ENCODE measurements at regions not wholly inside any gene's neighbourhood (a gene's known extent, or its start where the extent isn't known, plus 50 kb on each side); places are given as distances from the start of the nearest gene placed in this dataset.

- no peaks in the 10 kb centered on the region for H3K36me3 ChIP-seq (ENCODE audit: insufficient read depth, low read length)
- H3K27ac ChIP-seq (ENCODE audit: low read depth, low read length) = no peak overlapping the region
These were observed 295.0 kb upstream of the RASGRP1 start for GRCh38 chr15:38859574-38859973.

GRCh38 chr15:38860253-38860652 is 295.6 kb upstream of the RASGRP1 start:
- H3K27ac ChIP-seq (ENCODE audit: low read depth, low read length) = no peak overlapping the region
- H3K4me1 ChIP-seq (ENCODE audit: insufficient read depth, low read length) = peaks cover 4% of the 10 kb centered on the region
- no peak overlapping the region for H3K4me3 ChIP-seq (ENCODE audit: low read depth in 1 of 2, low read length in 2 of 2)
- no peak overlapping the region for H3K9ac ChIP-seq (ENCODE audit: low read length)
- no peaks in the 10 kb centered on the region for H3K36me3 ChIP-seq (ENCODE audit: insufficient read depth, low read length)
- H3K9me3 ChIP-seq (ENCODE audit: low read length) = no peaks in the 10 kb centered on the region
- no peaks in the 10 kb centered on the region for H3K27me3 ChIP-seq (ENCODE audit: control insufficient read depth in 1 of 2, insufficient read depth in 2 of 2, low read length in 2 of 2)

More at GRCh38 chr15:38859574-38859973, 295.0 kb upstream of the RASGRP1 start:
- H3K9me3 ChIP-seq (ENCODE audit: low read length) = no peaks in the 10 kb centered on the region
- no peaks in the 10 kb centered on the region for H3K27me3 ChIP-seq (ENCODE audit: control insufficient read depth in 1 of 2, insufficient read depth in 2 of 2, low read length in 2 of 2)
- H3K4me1 ChIP-seq (ENCODE audit: insufficient read depth, low read length) = peaks cover 4% of the 10 kb centered on the region
- H3K9ac ChIP-seq (ENCODE audit: low read length) = no peak overlapping the region
- H3K4me3 ChIP-seq (ENCODE audit: low read depth in 1 of 2, low read length in 2 of 2) = no peak overlapping the region

GRCh38 chr15:38860674-38861073 is 296.1 kb upstream of the RASGRP1 start:
- Histone ChIP-seq H3K4me1 (ENCODE audit: insufficient read depth, low read length) (peaks cover 4% of the 10 kb centered on the region), H3K9ac (ENCODE audit: low read length) (no peak overlapping the region), H3K36me3 (ENCODE audit: insufficient read depth, low read length) (no peaks in the 10 kb centered on the region), H3K27ac (ENCODE audit: low read depth, low read length) (no peak overlapping the region), H3K4me3 (ENCODE audit: low read depth in 1 of 2, low read length in 2 of 2) (no peak overlapping the region), H3K9me3 (ENCODE audit: low read length) (no peaks in the 10 kb centered on the region), H3K27me3 (ENCODE audit: control insufficient read depth in 1 of 2, insufficient read depth in 2 of 2, low read length in 2 of 2) (no peaks in the 10 kb centered on the region)

GRCh38 chr15:38861108-38861507 is 296.5 kb upstream of the RASGRP1 start:
- Histone ChIP-seq H3K4me3 (ENCODE audit: low read depth in 1 of 2, low read length in 2 of 2) (no peak overlapping the region), H3K27me3 (ENCODE audit: control insufficient read depth in 1 of 2, insufficient read depth in 2 of 2, low read length in 2 of 2) (no peaks in the 10 kb centered on the region), H3K9ac (ENCODE audit: low read length) (no peak overlapping the region), H3K4me1 (ENCODE audit: insufficient read depth, low read length) (peaks cover 4% of the 10 kb centered on the region), H3K9me3 (ENCODE audit: low read length) (no peaks in the 10 kb centered on the region), H3K27ac (ENCODE audit: low read depth, low read length) (no peak overlapping the region), H3K36me3 (ENCODE audit: insufficient read depth, low read length) (no peaks in the 10 kb centered on the region)

- no peaks in the 10 kb centered on the region for H3K36me3 ChIP-seq (ENCODE audit: insufficient read depth, low read length)
These were observed 297.5 kb upstream of the RASGRP1 start for GRCh38 chr15:38862099-38862498.

GRCh38 chr15:38863381-38863780 is 298.8 kb upstream of the RASGRP1 start:
- no peak overlapping the region for H3K4me3 ChIP-seq (ENCODE audit: low read depth in 1 of 2, low read length in 2 of 2)
- peaks cover 4% of the 10 kb centered on the region for H3K4me1 ChIP-seq (ENCODE audit: insufficient read depth, low read length)
- no peaks in the 10 kb centered on the region for H3K36me3 ChIP-seq (ENCODE audit: insufficient read depth, low read length)
- no peaks in the 10 kb centered on the region for H3K27me3 ChIP-seq (ENCODE audit: control insufficient read depth in 1 of 2, insufficient read depth in 2 of 2, low read length in 2 of 2)
- H3K9ac ChIP-seq (ENCODE audit: low read length) = no peak overlapping the region
- no peaks in the 10 kb centered on the region for H3K9me3 ChIP-seq (ENCODE audit: low read length)
- no peak overlapping the region for H3K27ac ChIP-seq (ENCODE audit: low read depth, low read length)

More at GRCh38 chr15:38862099-38862498, 297.5 kb upstream of the RASGRP1 start:
- Histone ChIP-seq H3K4me3 (ENCODE audit: low read depth in 1 of 2, low read length in 2 of 2) (no peak overlapping the region), H3K27ac (ENCODE audit: low read depth, low read length) (no peak overlapping the region), H3K4me1 (ENCODE audit: insufficient read depth, low read length) (peaks cover 4% of the 10 kb centered on the region), H3K27me3 (ENCODE audit: control insufficient read depth in 1 of 2, insufficient read depth in 2 of 2, low read length in 2 of 2) (no peaks in the 10 kb centered on the region), H3K9ac (ENCODE audit: low read length) (no peak overlapping the region), H3K9me3 (ENCODE audit: low read length) (no peaks in the 10 kb centered on the region)

GRCh38 chr15:38864122-38864521 is 299.5 kb upstream of the RASGRP1 start:
- no peaks in the 10 kb centered on the region for H3K27me3 ChIP-seq (ENCODE audit: control insufficient read depth in 1 of 2, insufficient read depth in 2 of 2, low read length in 2 of 2)
- no peak overlapping the region for H3K9ac ChIP-seq (ENCODE audit: low read length)
- no peak overlapping the region for H3K27ac ChIP-seq (ENCODE audit: low read depth, low read length)
- H3K36me3 ChIP-seq (ENCODE audit: insufficient read depth, low read length) = no peaks in the 10 kb centered on the region
- H3K4me3 ChIP-seq (ENCODE audit: low read depth in 1 of 2, low read length in 2 of 2) = no peak overlapping the region
- H3K4me1 ChIP-seq (ENCODE audit: insufficient read depth, low read length) = peaks cover 4% of the 10 kb centered on the region
- no peaks in the 10 kb centered on the region for H3K9me3 ChIP-seq (ENCODE audit: low read length)

GRCh38 chr15:38864827-38865581 is 300.4 kb upstream of the RASGRP1 start:
- Histone ChIP-seq H3K36me3 (ENCODE audit: insufficient read depth, low read length) (no peaks in the 10 kb centered on the region), H3K27me3 (ENCODE audit: control insufficient read depth in 1 of 2, insufficient read depth in 2 of 2, low read length in 2 of 2) (no peaks in the 10 kb centered on the region), H3K9me3 (ENCODE audit: low read length) (no peaks in the 10 kb centered on the region), H3K4me3 (ENCODE audit: low read depth in 1 of 2, low read length in 2 of 2) (no peak overlapping the region), H3K27ac (ENCODE audit: low read depth, low read length) (no peak overlapping the region), H3K4me1 (ENCODE audit: insufficient read depth, low read length) (peaks cover 4% of the 10 kb centered on the region), H3K9ac (ENCODE audit: low read length) (no peak overlapping the region)

- Histone ChIP-seq H3K36me3 (ENCODE audit: insufficient read depth, low read length) (no peaks in the 10 kb centered on the region), H3K27me3 (ENCODE audit: control insufficient read depth in 1 of 2, insufficient read depth in 2 of 2, low read length in 2 of 2) (no peaks in the 10 kb centered on the region), H3K4me1 (ENCODE audit: insufficient read depth, low read length) (peaks cover 4% of the 10 kb centered on the region), H3K9ac (ENCODE audit: low read length) (no peak overlapping the region), H3K27ac (ENCODE audit: low read depth, low read length) (no peak overlapping the region), H3K9me3 (ENCODE audit: low read length) (peaks cover 4% of the 10 kb centered on the region), H3K4me3 (ENCODE audit: low read depth in 1 of 2, low read length in 2 of 2) (no peak overlapping the region)
These were observed 302.9 kb upstream of the RASGRP1 start for GRCh38 chr15:38867556-38867955.

GRCh38 chr15:38868326-38869114 is 303.9 kb upstream of the RASGRP1 start:
- Histone ChIP-seq H3K27me3 (ENCODE audit: control insufficient read depth in 1 of 2, insufficient read depth in 2 of 2, low read length in 2 of 2) (no peaks in the 10 kb centered on the region), H3K9me3 (ENCODE audit: low read length) (peaks cover 4% of the 10 kb centered on the region), H3K36me3 (ENCODE audit: insufficient read depth, low read length) (no peaks in the 10 kb centered on the region), H3K4me3 (ENCODE audit: low read depth in 1 of 2, low read length in 2 of 2) (no peak overlapping the region), H3K9ac (ENCODE audit: low read length) (no peak overlapping the region), H3K4me1 (ENCODE audit: insufficient read depth, low read length) (peaks cover 4% of the 10 kb centered on the region), H3K27ac (ENCODE audit: low read depth, low read length) (no peak overlapping the region)

- Histone ChIP-seq H3K9me3 (ENCODE audit: low read length) (peaks cover 4% of the 10 kb centered on the region), H3K27me3 (ENCODE audit: control insufficient read depth in 1 of 2, insufficient read depth in 2 of 2, low read length in 2 of 2) (no peaks in the 10 kb centered on the region), H3K27ac (ENCODE audit: low read depth, low read length) (no peak overlapping the region), H3K9ac (ENCODE audit: low read length) (no peak overlapping the region), H3K4me3 (ENCODE audit: low read depth in 1 of 2, low read length in 2 of 2) (no peak overlapping the region), H3K36me3 (ENCODE audit: insufficient read depth, low read length) (no peaks in the 10 kb centered on the region), H3K4me1 (ENCODE audit: insufficient read depth, low read length) (no peaks in the 10 kb centered on the region)
These were observed 307.0 kb upstream of the RASGRP1 start for GRCh38 chr15:38871638-38872037.
